ENCODE measurements at regions not wholly inside any gene's neighbourhood (a gene's known extent, or its start where the extent isn't known, plus 50 kb on each side); places are given as distances from the start of the nearest gene placed in this dataset.

GRCh38 chr2:63729362-63729761 lies 112.3 kb upstream of the UGP2 start:
- H3K4me3 ChIP-seq (ENCODE audit: low read depth, low read length): no peak overlapping the region
- ChIA-PET CTCF (no interaction called here), POLR2A (no interaction called here)
- TF ChIP-seq CTCF (IDR thresholded peaks at IDR 0.05; ENCODE audit: insufficient read depth, low read length, missing control alignments): no peak
- no peak for DNase-seq (ENCODE audit: low read depth, low spot score)

DNA sequence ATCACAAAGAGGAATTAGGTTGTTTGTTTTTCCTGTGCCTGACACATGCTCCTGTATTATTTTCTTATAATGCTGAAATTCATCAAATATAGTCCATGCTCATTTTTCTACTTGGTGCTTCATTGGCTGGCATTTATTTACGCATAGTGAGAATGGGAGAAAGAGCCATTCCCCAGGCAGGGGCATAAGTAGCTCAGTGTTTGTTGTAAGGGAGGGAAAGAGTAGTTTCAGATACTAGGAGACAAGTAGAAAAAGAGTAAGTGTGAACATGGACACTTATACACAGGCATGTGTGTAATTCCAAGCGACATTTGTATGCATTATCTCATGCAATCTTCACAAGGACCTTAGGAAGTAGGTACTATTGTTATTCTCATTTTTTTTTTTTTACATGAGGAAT lies 111.9 kb upstream of the UGP2 start:
- no peak for DNase-seq (ENCODE audit: low read depth, low spot score)
- H3K4me3 ChIP-seq (ENCODE audit: low read depth, low read length): no peak overlapping the region
- CTCF ChIA-PET: interaction anchor here (1.2 kb wide), 1 partner anchor 31 kb away, joined by 3 read pairs; no protein-coding TSS in a partner anchor
- no peak for TF ChIP-seq CTCF (IDR thresholded peaks at IDR 0.05; ENCODE audit: insufficient read depth, low read length, missing control alignments)
- POLR2A ChIA-PET: no interaction called here

- DNase-seq (ENCODE audit: low read depth, low spot score): no peak
- no peak for TF ChIP-seq CTCF (IDR thresholded peaks at IDR 0.05; ENCODE audit: insufficient read depth, low read length, missing control alignments)
- H3K4me3 ChIP-seq (ENCODE audit: low read depth, low read length): no peak overlapping the region
- CTCF ChIA-PET: no interaction called here
- POLR2A ChIA-PET: no interaction called here
Measured at GRCh38 chr2:63734510-63734909, 107.2 kb upstream of the UGP2 start.

DNA sequence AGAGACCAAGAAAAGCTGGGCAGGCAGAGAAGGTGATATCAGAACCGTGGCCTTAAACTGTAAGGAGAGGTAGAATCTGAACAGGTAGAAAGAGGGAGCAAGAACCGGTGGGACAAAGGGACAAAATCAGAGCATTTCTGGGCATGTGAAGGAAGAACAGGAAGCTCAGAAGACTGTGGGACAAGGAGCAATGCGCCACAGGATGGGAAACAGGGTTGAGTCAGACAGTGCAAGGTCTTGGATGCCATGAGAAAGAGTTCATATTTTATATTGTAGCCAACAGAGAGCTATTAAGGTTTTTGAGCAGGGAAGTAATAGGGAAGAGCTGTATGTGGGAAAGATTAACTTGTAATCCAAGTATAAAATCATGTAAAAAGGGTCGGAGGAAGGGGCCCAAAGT lies 106.4 kb upstream of the UGP2 start:
- no peak for DNase-seq (ENCODE audit: low read depth, low spot score)
- TF ChIP-seq CTCF (IDR thresholded peaks at IDR 0.05; ENCODE audit: insufficient read depth, low read length, missing control alignments): no peak
- POLR2A ChIA-PET: no interaction called here
- CTCF ChIA-PET: interaction anchor here (1.1 to 1.4 kb wide), 2 partner anchors 36 to 44 kb away, joined by 5 to 10 read pairs; no protein-coding TSS in a partner anchor
- no peak overlapping the region for H3K4me3 ChIP-seq (ENCODE audit: low read depth, low read length)

- ChIA-PET CTCF (interaction anchor here (1.1 to 1.4 kb wide), 2 partner anchors 37 to 45 kb away, joined by 5 to 10 read pairs; no protein-coding TSS in a partner anchor), POLR2A (no interaction called here)
- no peak for TF ChIP-seq CTCF (IDR thresholded peaks at IDR 0.05; ENCODE audit: insufficient read depth, low read length, missing control alignments)
- no peak overlapping the region for H3K4me3 ChIP-seq (ENCODE audit: low read depth, low read length)
- DNase-seq (ENCODE audit: low read depth, low spot score): no peak
Measured at GRCh38 chr2:63735931-63736330, 105.8 kb upstream of the UGP2 start.

- H3K4me3 ChIP-seq (ENCODE audit: low read depth, low read length): no peak overlapping the region
- ChIA-PET CTCF (interaction anchor here (1.3 kb wide), 1 partner anchor 37 kb away, joined by 3 read pairs; no protein-coding TSS in a partner anchor), POLR2A (no interaction called here)
- no peak for DNase-seq (ENCODE audit: low read depth, low spot score)
- TF ChIP-seq CTCF (IDR thresholded peaks at IDR 0.05; ENCODE audit: insufficient read depth, low read length, missing control alignments): no peak
Measured at GRCh38 chr2:63736354-63736753, 105.3 kb upstream of the UGP2 start.

Measured in AG04449 (cell line).